GM12874 (cell line): ENCODE measurements at regions not wholly inside any gene's neighbourhood (a gene's known extent, or its start where the extent isn't known, plus 50 kb on each side); places are given as distances from the start of the nearest gene placed in this dataset.

ENCODE experiments used
- CTCF ChIP-seq: IDR thresholded peaks from 2 replicates; pipeline ENCODE4 v1.5.1; 2011; ENCODE audit warnings: low read depth, mild to moderate bottlenecking, control low read depth, low read length, moderate library complexity; ENCODE audit not compliant: insufficient read depth

GRCh38 chr14:43595096-43595772 lies 911.8 kb downstream of the FSCB start:
- no peak for TF ChIP-seq CTCF

- TF ChIP-seq CTCF: no peak
Observed at GRCh38 chr14:43591776-43592175, 915.3 kb downstream of the FSCB start.

- no peak for TF ChIP-seq CTCF
Observed at GRCh38 chr14:43587183-43587582, 919.9 kb downstream of the FSCB start.

- TF ChIP-seq CTCF: no peak
Observed at GRCh38 chr14:43579671-43580070, 927.4 kb downstream of the FSCB start.

GRCh38 chr14:43568022-43568421 lies 939.1 kb downstream of the FSCB start:
- TF ChIP-seq CTCF: no peak

GRCh38 chr14:43548368-43548767 lies 958.7 kb downstream of the FSCB start:
- TF ChIP-seq CTCF: no peak

GRCh38 chr14:43541356-43541755 lies 965.7 kb downstream of the FSCB start:
- no peak for TF ChIP-seq CTCF
